ENCODE measurements at regions not wholly inside any gene's neighbourhood (a gene's known extent, or its start where the extent isn't known, plus 50 kb on each side); places are given as distances from the start of the nearest gene placed in this dataset.

DNA sequence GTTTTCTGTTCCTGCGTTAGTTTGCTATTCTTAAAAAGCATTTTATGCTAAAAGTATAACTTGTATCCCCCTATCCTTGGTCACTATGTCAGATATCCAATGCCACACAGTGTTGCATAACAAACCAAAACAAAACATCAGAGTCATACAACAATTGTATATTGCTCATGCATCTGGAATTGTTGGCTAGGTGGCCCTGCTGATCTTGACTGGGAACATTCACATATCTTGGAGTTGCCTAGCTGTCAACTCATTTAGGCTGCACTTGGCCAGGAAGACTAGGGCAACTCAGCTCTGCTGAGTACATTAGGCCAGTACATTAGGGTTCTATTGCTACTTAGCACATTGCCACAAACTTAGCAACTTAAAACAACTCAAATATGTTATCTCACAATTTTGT is 706.5 kb upstream of the UBE2E2 start:
- no peak for DNase-seq

DNA sequence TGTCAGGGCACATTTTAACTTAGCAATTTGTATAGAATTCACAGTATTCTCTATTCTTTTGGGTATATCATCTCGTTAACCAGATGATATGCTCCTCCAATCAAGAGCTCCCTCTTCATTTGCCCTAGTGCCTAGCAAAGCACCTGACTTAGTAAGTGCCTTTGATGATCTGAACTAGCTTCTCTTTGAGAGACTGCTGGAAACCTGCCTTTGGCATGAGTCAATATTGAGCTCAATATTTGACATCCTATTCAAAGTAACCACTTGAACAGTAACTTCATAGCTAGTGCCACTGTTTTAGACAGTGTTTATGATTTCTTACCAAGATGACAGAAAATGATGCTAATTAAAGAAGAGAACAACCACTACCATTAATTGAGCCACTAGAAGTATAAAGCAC is 696.3 kb upstream of the UBE2E2 start:
- no peak for DNase-seq

DNA sequence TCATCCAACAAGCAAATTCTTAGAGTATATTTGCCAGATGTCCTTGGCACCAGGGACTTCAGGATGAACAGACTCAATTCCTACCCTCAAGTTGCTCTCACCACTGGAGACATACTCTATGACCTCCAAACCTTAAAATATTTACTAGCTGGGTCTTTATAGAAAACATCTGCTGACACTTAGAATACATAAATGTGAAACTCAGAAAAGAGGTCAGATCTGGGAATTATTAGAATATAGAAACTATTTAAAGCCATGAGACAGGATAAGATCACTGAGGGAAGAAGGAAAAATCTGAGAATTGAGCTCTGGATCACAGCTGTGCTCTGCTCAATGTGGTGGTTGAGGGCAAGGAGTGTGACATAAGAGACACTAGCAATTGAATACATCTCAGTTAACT is 695.4 kb upstream of the UBE2E2 start:
- DNase-seq, result no peak

DNA sequence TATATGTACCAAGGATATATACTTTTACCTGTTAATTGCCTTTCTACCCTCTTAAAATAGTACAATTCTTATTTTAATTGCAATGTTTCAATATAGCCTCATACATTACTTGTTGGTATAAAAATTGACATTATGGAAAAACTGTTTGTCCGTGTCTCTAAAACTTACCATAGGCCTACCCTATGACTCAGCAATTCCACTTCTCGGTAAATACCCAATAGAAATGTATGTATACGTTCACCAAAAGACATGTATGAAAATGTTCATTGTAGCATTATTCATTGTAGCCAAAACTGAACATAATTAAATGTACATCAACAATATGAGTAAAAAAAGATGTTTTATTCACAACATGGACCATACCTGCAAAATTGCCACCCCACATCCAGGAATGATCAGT is 679.2 kb upstream of the UBE2E2 start:
- no peak for DNase-seq

DNA sequence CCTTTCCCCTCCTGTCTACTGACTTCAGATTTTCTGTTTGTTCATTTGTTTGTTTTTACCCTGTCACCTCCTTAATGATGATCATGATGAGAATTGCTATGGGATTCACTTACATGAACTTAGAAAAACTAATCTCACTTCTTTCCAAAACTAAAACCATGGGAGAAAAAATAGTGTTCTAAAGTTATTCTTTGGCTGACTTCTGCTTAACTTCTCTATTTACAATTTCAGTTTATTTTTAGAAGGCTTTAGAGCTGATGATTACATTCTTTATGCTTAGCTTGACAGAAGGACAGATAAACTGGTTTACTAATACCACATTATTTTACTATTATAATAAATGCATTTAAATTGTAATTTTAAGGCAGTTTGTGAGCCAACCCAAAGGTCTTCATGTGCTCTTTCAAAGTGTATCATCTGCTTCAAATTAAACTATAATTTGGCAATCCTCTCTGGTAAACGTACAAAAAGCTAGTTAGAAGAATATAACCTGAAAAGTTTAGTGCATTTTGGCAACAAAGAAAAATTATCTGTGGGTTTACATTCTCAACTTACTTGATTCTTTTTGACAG is 676.8 kb upstream of the UBE2E2 start:
- DNase-seq, result no peak

DNA sequence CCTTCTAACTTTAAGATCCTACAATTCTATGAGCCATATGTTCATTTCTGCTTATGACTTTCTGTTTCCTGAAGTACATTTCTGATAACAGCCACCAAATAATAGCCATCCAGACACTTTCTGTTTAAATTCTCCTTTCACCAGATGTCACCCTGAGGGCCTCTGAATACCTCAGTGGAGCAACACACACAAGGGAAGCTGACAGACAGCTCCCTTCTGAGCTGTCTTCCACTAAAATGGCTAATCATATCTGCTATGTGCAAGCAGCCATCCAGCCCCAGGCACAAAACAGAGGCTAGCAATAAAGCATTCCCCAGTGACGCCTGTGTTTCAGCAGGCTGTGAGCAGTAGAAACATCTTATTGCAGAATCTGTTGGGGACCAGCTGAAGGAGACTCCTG is 666.6 kb upstream of the UBE2E2 start:
- peak; percentile 23 for DNase-seq

DNA sequence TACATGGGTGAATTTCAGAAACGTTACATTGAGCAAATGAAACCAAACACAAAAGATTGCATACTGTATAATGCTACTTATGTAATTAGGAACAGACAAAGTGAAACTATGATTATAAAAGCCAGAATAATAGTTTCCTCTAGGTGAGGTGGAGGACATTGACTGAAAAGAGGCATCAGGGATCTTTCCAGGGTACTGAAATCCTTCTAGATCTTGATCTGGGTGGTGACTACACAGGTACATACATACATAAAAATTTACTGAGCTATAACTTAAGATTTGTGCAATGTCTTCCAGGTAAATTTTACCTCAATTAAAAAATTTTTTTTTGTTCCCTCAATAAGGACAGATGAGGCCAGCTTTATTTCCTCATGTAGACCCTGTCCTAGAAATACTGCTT is 665.6 kb upstream of the UBE2E2 start:
- DNase-seq, result no peak

DNA sequence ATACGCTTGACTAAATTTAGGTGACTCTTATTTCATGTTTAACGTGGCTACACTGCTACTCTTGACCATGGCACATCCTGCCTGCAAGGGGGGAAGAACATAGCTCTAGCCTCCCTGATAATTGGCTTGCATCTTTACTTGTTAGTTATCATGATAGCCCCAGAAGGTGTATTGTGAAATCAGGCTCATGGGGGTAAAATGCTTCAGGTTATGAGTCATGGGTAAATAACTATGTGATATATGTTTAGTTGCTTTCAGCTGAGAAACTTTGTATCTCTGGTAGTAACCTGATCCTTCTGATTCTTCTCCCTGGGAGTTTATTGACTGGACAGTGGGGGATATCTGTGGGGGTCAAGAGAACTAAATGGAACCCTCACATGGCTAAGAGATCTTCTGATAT is 660.8 kb upstream of the UBE2E2 start:
- no peak for DNase-seq

DNA sequence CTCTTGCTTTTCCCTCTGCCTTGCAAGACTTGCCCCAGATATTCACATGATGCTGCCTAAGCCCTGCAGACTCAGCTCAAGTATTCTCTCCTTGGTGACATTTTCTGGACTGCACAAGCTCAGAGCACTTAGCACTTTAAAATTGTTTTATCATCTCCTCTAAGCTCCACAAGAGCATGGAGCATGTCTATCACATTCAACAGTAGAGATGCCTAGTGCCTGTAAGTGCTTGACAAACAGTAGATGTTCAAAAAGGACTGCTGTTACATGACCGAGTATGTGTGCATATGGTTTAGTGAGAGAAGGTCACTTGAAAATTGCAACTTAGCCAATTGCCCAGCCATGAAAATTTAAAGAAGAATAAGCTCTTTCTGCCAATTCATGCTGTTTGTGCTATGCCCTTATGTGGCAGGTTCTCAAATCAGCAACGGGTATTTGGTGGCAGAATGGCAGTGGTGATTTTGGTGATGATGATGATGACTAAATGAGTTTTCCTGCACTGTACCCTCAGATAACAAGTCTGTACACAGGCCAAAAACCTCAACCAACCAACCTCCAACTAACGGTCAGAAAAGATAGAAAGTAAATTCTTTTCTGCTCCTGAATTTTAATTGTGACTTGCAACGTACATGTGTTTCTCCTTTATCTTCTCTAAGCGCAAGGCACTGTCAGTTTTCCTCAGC is 647.2 kb upstream of the UBE2E2 start:
- no peak for DNase-seq

DNA sequence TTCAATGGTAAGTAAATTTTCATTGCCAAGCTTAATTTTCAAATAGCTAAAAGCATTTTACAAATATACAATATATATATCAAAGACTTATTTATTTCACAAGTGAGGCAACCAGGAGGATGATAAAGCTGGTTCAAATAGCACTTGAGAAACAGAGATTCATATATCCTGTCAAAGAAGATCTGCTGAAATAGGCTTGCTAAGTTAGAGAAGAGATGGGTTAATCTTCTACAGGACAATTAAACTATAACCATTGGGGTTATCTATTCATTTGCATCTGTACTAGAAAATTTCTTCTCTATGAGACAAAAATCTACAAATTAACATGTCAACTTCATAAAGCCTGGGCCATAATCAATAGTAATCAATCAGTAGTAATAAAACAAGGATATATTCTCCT is 637.7 kb upstream of the UBE2E2 start:
- no peak for DNase-seq

DNA sequence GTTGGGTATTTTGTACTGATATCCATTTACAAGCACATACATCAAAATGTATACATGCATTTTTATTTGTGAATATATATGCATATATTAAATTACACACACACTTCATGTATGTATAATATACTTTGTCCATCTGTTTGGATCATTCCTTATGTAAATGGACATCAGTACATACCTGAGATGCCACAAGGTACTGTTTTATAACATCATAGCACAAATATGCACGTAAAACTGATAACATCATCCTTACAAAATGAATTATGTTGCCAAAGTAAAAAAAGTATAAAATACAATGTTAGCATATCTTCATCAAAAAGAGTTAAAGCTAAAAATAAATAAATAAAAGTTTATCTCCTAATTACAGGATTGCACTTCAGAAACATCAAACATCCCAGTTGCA is 634.8 kb upstream of the UBE2E2 start:
- DNase-seq, result no peak

DNA sequence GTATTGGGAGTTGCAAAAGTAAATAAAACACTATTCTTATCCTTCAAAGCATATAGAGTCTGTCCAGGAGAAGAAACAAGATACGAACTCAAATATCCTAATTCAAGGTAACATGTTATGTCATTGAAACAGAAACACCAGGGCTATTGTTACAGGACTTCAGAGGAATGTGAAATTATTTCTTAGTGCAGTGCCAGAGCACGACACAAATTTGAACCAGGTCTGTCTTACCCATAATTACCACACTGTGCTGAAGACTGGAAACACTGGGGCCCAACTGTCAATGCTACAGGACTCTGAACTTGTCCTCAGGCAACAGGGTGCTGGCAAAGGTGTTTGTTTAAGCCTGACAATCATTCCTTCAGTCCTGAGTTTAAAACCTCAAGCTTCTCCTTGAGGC is 633.6 kb upstream of the UBE2E2 start:
- DNase-seq, result no peak

DNA sequence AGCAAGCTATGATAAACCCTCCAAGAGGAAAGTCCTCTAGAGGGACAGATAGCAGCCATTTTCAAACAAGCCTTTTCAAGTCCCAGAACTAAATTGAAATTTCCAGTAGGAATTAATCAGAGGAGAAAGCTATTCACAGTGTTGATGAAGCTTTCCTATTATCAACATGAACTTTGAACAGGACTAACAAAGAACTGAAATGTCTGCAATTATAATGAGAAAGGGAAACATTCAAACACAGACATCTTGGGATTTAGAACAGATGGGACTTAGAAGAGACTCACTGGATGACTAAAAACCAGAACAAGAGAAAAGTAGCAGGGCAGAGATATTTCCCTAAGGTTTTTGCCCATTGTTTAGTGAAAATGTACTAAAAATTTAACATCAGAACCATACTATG is 622.1 kb upstream of the UBE2E2 start:
- no peak for DNase-seq

DNA sequence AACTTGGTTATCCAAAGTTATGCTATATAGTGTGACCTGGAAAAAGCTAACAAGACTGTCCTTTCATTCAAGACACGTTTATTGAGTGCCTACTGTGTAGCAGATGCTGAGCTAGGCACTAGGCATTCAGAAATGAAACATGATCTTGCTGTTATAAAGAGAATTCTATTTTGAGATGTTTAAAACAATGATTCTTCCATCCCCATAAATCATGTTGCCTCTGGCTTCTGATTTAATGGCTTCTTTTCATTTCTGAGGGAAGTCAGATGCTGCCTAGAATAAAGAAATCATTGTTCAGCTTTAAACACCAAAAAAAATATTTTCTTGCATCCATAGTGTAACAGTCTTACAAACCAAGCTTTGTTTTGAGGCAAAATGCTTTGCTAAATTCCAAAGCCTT is 620.9 kb upstream of the UBE2E2 start:
- no peak for DNase-seq

DNA sequence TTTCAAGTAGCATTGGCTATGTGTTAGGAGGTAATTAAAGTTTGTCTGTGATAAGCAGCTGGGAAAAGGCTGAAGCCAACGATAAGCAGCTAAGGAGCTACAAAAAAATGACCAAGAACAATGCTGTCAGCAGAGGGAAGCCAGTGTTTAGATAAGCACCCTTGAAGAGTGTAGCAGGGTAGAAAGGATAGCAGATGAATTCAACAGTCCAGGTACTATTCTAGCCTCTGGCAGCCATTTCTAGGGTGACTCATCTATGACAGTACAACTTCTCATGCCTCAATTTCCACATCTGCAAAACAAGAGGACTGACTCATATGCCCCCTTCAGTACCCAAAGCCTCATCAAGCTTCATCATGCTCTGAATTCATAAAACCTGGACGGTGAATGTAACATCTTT is 617.6 kb upstream of the UBE2E2 start:
- DNase-seq, result peak; percentile 61

DNA sequence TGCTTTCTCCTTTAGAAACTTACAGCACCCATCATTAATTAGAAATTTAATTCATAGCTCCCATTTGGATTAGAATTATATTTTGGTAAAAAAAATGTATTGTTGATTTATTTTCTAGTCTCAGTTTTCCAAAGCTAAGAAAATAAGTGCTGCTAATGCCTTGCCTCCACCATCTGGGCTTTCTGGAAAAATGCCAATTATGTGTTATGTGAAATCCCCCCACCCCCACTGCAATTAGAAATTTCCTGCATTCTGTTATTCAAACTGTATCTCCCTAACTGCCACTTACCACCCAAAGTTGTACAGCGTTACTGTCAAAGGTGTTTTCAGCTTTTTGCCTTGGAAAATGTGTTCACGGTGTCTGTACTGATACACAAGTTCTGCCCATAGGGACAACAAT is 617.2 kb upstream of the UBE2E2 start:
- DNase-seq, result peak; percentile 61

DNA sequence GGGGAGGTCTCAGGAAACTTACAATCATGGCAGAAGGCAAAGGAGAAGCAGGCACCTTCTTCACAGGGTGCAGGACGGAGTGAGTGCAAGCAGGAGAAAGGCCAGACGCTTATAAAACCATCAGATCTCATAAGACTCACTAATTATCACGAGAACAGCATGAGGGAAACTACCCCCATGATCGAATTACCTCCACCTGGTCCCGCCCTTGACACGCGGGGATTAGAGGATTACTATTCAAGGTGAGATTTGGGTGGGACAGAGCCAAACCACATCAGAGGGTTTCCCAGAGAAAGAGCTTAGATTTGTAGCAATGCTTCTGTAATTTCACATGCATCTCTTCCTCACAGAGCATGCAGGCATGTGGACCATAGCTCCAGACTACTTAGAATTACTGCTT is 615.7 kb upstream of the UBE2E2 start:
- peak; percentile 63 for DNase-seq

DNA sequence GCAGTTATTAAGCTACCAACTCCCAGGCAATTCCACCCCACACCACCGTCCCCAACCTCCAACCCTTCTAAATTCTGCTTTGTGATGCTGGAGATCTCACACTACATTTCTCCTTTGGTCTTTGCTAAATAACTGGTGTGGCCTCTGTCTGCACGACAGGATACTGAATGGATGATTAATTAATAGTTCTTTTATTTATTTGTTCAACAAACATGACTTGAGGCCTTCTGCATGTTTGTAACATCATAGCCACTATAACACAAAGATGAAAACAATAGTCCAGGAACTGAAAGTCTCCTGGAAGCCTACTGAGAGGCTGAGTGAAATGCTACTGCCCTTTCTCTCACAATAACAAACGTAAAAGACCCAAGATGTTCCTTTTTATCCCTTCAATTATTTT is 609.5 kb upstream of the UBE2E2 start:
- no peak for DNase-seq

DNA sequence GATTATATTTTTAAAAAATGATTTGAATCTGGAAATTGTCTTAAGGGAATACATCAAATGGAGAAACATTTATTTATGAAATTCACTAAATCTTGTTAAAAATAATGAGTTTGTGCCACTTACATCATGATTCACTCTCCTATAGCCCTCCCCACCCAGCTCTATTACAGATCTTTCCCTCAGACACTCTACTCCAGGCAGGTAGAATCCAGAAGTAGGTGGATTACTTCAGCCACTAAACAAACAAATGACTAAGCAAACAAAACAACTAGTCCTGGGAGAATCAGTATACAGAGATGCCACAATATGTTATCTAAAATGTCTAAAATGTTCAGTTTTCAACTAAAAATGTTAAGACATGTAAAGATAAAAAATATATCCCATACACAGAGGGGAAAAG is 608.1 kb upstream of the UBE2E2 start:
- DNase-seq, result no peak

DNA sequence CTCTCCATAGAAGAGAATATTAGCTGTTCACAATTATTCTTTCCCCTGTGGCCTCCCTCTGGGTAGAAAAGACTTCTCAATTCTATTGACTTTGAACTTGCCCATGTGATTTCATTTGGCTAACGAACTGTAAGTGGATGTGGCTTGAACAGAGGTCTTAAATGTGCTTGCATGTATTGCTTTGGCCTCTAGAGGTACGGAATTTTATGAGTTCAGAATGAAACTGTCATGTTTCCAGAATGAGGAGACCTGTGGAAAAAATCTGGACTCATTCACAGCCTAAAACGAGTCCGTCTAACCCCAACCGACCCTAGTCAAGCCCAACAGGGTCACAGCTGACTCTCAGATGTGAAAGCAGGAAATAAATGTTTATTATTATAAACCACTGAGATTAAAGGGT is 596.7 kb upstream of the UBE2E2 start:
- DNase-seq, result no peak

DNA sequence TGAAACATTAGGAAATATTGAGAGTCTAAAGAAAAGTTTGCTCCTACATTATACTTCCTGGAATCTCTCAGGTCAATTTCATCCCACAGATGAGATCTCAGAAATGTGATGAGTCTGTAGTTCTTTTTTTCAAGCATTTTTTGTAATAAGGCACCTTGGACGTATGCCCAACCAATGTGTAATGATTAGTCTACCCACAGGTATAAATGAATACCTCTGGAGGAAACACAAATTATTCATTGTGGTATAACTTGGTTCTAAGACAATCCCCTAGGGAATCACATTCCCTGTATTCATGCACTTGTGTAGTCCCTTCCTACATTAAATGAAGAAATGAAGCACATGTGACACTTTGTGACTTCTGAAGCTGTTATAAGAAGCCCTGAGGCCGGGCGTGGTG is 596.2 kb upstream of the UBE2E2 start:
- DNase-seq, result no peak

DNA sequence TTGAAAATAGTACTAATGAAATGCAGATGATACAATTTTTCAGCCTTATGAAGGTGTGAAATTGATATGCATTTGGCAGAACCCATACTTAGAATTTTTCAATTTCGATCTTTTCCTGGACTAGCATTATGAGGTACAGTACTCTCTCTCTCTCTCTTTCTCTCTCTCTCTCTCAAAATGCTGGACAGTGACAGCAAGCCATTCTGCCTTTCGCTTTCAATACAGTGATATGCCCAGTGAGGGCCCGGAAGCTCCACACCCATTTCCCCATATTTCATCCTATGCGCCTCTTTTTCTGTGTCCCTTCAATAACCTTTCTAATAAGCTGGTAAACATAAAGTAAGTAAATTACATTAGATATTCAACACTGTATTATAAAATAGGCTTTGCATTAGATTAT is 595.0 kb upstream of the UBE2E2 start:
- DNase-seq, result no peak

DNA sequence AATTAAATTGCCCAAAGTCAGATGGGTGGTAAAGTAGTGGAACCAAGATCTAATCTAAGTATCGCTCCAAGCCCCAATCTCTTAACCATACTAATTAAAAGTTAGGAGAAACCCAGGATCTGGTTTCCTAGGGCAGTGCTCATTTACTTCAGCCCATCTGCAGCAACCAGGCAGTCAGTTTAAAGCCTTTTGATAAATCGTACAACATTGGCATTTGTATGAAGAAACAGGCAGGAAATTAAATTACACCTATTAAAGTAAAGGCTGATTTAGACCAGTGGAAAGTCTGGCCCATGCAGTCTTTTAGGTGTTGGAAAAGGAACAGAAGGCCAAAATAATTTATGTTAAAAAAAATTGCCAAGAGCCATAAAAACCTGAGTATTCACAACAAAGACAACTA is 594.4 kb upstream of the UBE2E2 start:
- DNase-seq, result no peak

DNA sequence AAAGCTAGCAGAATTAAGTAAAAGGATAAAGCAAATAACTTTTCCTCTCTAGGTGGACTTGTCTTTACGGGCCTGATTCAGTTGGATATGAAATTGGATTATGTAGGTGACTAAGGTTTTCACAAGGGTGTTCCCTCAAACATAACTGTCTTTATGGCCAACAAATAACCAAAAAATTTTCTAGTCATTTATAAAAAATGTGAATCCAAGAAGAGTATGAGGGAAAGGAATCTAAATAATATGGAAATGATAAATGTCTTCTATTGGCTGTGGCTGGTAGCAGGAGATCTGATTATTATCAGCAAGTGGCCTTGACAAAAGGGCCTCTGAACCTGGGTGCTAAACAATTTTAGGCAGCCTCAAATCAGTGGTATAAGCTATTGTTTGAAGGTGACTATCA is 594.0 kb upstream of the UBE2E2 start:
- DNase-seq, result no peak

DNA sequence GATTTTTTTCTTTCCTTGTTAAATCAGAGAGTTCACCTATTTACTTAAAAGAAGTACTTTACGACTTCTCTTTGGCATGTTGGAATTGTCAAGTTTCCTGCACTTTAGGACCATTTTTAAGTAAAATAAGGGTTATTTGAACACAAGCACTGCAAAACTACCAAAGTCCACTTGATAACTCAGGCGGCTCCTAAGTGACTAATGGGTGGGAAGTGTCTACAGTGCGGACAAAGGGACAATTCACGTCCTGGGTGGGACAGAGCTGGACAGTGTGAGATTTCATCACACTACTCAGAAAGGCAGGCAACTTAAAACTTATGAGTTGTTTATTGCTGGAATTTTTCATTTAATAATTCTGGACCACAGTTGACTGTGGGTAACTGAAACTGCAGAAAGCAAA is 590.2 kb upstream of the UBE2E2 start:
- no peak for DNase-seq

DNA sequence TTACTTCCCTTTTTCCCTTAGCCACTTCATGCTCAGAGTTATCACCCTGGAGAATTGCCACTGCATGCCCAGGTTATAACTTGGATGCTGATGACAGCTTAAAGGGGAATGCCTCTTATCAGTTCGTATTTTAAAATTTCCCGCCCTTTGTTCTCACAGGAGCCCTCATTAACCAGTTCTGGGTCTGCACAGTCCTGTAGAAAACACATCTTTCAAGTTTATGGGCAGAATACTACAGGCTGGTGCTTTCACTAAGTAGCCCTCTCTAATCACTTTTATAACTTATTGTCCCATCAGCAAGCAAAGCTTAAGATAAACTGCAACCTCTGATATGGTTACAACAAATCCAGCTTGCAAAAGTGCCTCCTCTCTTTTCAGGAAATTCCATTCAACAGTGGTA is 587.3 kb upstream of the UBE2E2 start:
- DNase-seq, result no peak
